HG02763 (cell line): ENCODE measurements at regions not wholly inside any gene's neighbourhood (a gene's known extent, or its start where the extent isn't known, plus 50 kb on each side); places are given as distances from the start of the nearest gene placed in this dataset.

Experiments used
- ATAC-seq: cut with Tn5 transposase; IDR thresholded peaks from one replicate; pipeline ENCODE4 v1.9.1; 2021; ENCODE audit warnings: mild to moderate bottlenecking, moderate library complexity; ENCODE audit not compliant: unreplicated experiment

DNA sequence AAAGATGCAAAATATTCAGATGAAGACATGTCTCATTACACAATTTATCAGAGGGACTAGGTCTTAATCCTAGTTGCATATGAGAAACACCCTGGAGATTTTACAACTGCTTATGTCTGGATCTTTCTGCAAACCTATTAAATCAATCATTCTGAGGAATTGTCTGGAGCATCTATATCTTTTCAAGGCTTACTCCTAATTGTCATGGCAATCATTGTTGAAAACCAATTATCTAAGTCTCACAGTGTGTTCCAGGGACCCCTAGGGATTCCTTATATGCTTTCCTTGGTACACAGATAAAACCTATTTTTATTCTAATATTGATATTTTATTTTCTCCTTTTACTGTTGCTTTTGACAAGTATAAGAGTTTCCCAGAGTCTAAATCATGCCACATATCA is 696.9 kb upstream of the EYS start:
- no peak for ATAC-seq

- ATAC-seq = no peak
Measured at GRCh38 chr6:66402873-66403272, 695.8 kb upstream of the EYS start.

GRCh38 chr6:66396549-66396948 is 689.5 kb upstream of the EYS start:
- no peak for ATAC-seq

- no peak for ATAC-seq
Measured at GRCh38 chr6:66396145-66396544, 689.1 kb upstream of the EYS start.

DNA sequence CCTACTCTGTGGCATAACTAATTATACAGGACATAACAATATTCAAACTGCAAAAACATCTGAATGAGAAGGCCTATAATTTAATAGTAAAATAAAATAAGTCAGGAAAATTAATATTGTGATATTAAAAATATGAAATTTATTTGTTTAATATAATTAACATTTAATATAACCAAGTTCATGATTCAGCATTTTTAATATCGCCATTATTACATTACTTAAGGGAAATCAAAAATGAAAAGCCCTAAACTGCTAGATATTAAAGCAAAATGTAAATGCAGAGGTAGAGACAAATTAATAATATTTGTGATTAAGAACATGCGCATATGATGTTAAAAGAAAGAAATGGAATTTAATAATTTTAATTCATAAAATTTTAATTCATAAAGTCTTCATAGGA is 683.4 kb upstream of the EYS start:
- ATAC-seq = no peak

DNA sequence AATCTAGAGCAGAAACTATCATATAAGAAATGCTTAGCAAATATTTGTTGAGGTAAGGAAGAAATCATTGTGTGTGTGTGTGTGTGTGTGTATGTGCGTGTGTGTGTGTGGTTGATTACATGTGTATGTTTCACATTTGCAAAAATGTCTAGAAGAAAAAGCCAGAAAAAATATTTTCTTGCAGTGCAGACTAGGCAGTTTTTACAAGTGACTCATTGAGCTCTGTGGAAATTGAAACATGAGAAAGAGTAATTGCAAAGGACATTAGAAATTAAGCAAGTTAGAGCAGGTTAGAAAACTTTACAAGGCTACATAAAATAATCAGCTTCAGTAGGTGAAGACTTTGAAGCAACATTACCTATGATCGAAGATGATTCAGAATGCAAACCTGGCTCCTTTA is 669.0 kb upstream of the EYS start:
- ATAC-seq = no peak

GRCh38 chr6:66369407-66369806 is 662.4 kb upstream of the EYS start:
- ATAC-seq = no peak

DNA sequence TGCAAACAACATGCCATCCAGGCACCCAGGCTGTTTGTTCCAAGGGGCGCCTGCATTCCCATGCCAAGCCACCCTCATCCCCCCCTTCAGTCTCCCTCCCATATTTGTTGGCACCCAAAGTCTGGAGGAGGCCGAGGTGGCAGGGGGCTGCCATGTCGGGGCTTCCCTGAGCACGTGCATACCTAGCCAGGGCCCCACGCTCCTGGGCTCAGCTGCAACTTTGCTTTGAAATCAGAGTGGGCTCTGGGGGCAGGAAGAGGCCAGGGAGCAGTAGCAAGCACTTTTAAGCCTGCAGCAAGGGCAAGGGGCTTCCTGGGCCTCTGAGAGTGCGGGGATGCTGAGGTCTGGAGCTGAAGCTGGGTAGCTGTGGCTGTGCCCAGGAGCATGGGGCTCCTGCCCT is 655.9 kb upstream of the EYS start:
- no peak for ATAC-seq

DNA sequence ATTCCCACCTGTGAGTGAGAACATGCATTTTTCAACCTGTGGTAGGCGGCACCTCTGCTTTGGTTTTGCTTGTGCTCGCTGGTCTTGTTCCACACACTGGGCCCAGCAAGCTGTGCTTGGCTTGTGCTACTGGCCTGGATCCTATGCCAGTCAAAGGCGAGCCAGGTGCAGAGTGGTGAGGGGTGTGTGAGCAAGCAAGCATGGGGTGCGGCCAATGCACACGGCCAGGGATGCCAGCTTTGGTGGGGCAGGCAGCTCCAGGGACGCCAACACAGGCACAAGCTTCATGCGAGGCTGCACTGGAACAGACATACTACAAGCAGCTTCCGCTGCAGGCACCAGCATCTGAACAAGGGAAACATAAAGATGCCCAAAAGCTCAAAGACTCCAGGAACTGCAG is 654.9 kb upstream of the EYS start:
- no peak for ATAC-seq

GRCh38 chr6:66357781-66358180 is 650.8 kb upstream of the EYS start:
- ATAC-seq = no peak

- no peak for ATAC-seq
Measured at GRCh38 chr6:66355471-66355870, 648.4 kb upstream of the EYS start.

- ATAC-seq = no peak
Measured at GRCh38 chr6:66344796-66345195, 637.8 kb upstream of the EYS start.

- ATAC-seq = no peak
Measured at GRCh38 chr6:66340736-66341135, 633.7 kb upstream of the EYS start.

DNA sequence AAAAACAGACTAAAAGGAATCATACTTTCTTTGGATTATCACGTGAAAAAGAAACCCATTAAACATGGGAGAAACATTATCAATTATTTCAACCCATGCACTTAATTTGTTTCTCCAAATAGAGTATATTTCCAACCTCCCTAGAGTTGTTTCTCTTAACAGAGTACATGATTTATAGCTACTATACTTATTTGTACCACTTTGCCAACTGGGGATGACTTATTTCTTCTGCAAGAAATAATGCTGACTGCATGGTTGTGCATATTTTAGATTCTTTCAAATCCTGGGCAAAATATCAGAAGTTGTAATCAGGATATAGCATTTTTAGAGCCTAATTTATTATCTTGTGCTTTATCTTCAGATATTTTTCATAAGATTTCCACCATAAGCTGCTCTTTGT is 629.1 kb upstream of the EYS start:
- ATAC-seq = no peak

GRCh38 chr6:66328200-66328599 is 621.2 kb upstream of the EYS start:
- no peak for ATAC-seq

GRCh38 chr6:66326228-66326627 is 619.2 kb upstream of the EYS start:
- no peak for ATAC-seq

DNA sequence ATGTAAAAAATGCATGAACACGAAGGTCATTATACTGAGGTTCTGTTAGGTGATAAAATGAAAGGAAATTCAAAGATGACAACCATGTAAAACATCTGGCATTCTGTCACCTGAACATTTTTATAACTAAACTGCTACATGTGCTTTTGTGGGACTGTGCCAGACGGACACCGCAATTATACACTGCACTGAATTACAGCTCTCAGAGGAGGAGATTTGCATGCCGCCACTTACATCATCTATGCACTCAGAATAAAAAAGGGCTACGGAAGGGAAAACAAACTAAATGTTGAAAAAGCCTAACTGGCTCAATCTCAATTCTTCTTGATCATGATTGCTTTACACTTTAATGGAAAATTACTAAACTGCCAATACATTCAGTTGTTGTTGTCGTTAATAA is 614.0 kb upstream of the EYS start:
- ATAC-seq = no peak

DNA sequence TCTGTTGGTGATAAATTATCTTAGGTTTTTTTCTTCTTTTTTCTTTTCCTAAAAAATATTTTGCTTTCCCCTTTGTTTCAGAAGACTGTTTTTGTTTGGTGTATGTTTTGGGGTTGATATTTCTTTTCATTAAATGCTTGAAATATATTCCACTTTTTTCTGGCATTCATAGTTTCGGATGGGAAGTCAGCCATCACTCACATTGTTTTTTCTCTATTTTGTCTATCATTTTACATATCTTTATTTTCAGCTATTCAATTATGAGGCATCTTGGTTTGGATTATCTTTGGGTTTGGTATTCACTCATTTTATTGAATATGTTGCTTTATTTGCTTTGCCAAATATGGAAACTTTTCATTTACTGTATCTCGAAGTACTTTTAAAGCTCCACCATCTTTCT is 600.5 kb upstream of the EYS start:
- ATAC-seq = no peak

- ATAC-seq = no peak
Measured at GRCh38 chr6:66291905-66292304, 584.9 kb upstream of the EYS start.

DNA sequence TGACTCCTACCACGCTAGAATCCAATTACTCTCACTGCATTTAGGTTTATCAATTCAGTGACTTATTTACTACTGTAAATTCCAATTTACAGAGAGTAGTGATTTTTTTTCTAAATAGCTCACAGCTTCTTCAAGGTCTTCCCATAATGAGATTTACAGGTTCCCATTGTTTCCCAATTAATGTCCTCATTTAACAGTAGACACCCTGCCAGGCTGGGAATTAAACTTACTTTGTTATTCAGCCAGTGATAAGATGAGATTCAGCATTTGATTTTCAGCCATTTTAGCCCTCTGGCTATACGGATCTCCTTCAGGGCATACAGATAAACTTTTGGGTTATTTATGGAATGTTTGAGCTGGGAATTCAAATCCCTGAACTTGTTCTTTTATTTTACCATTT is 582.9 kb upstream of the EYS start:
- no peak for ATAC-seq

DNA sequence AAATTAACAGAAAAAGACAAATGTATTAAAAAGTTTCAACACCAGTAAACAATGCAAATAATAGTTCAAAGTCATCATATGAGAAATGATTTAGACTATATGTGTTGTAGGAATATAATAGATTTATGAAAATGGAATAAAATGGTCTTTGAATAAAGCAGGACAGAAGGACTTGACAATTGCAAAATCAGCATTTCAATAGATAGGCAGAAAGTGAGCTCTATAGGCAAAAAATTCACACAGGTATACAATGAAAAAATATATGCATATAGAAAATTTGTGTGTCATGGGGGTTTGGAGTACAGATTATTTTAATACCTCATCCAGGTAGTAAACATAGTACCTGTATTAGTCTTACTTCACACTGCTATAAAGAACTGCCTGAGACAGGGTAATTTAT is 571.1 kb upstream of the EYS start:
- ATAC-seq = no peak

GRCh38 chr6:66277400-66277799 is 570.4 kb upstream of the EYS start:
- no peak for ATAC-seq

DNA sequence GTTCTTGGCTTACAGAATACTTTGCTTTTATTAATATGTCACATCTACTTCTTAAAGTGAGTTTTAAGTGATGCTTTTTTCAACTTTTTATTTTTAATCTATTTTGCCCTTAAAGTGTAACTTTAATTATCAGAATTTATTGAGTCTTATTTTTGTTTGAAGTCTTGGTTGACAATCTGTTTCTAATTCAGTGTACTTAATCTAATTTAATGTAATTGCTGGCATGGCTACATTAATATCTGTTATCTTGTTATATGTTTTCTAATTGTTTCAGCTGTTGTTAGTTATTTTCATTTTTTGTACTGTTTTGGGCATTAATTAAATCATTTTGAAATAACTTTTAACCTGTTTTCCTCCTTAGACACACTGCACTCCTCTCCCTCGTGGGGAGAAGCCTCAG is 558.7 kb upstream of the EYS start:
- ATAC-seq = no peak

DNA sequence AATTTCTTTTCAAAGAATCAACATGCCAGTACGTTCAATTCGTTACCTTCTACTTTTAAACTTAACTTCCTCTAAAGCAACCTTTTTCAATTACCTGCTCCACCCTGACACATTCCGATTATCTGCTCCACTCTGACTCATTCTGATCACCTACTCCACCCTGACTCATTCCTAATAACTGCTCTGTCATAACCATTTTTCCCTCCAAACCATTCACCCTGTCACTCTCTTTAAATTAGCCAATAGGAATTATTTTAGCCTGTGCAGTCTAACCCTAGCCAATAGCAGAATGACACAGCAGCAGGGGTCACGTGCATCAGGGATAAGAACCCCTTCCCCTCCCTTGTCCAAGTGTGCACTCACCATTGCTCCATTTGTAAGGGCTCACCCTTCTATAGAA is 557.4 kb upstream of the EYS start:
- no peak for ATAC-seq
